Jurkat, Clone E6-1 (cell line): ENCODE measurements at regions not wholly inside any gene's neighbourhood (a gene's known extent, or its start where the extent isn't known, plus 50 kb on each side); places are given as distances from the start of the nearest gene placed in this dataset.
"Not testable (repeated sequence)": the region's sequence is repeated elsewhere in the genome, so short reads cannot be mapped to it uniquely, and the experiment has no call there.

Source experiments
- DNase-seq: peaks from one replicate; pipeline ENCODE4 v3.0.0-alpha.2; 2011; ENCODE audit warnings: low read depth, low spot score
- H3K4me3 ChIP-seq: 2 replicates; pipeline ENCODE4 v1.5.1; 2011; ENCODE audit warnings: mild to moderate bottlenecking, low read length, control low read depth, moderate library complexity

- DNase-seq: no peak
- H3K4me3 ChIP-seq: no peak overlapping the region
These were observed 60.4 kb upstream of the PDHA2 start for GRCh38 chr4:95779447-95779846.

- no peak overlapping the region for H3K4me3 ChIP-seq
- DNase-seq: no peak
These were observed 61.2 kb upstream of the PDHA2 start for GRCh38 chr4:95778666-95779065.

DNA sequence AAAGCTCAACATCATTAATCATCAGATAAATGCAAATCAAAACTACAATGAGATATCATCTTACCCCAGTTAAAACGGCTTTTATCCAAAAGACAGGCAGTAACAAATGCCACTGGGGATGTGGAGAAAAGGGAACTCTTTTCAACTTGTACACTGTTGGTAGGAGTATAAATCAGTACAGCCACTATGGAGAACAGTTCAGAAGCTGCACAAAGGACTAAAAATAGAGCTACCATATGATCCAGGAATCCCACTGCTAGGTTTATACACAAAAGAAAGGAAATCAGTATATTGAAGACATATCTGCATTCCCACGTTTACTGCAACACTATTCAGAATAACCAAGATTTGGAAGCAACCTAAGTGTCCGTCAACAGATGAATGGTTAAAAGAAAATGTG is 69.3 kb upstream of the PDHA2 start:
- not testable (repeated sequence) for H3K4me3 ChIP-seq, DNase-seq

DNA sequence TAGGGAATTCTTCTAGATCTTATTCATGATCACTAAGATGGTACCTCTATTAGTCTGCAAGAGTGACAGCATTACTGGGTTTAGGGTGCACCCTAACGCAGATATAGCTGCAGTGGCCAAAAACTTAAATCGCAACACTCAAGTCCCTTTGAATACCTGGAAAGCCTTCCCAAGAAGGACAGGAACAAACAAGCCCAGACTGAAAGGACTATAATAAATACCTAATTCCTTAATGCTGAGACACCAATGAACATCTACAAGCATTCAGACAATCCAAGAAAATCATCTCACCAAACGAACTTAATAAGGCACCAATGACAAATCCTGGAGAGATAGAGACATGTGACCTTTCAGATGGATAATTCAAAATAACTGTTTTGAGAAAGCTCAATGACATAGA is 74.9 kb upstream of the PDHA2 start:
- DNase-seq: no peak
- no peak overlapping the region for H3K4me3 ChIP-seq

DNA sequence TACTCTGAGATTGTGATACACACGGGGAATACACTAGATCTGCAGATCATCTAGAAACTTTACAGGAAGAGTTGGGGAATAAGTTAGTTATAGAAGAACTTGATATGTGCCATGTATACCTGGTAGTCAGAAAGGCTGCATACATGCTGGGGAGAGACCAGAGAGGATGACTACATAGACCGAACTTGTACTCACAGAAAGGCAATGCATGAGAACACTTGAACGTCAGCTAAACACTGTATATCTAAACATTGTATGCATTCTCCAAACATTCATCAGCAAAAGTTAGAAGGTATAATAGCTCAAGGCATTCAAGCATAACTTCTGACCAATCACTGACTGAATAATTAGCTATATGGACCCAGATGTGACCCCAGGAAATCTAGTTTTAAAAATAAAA is 78.0 kb upstream of the PDHA2 start:
- no peak overlapping the region for H3K4me3 ChIP-seq
- DNase-seq: no peak

DNA sequence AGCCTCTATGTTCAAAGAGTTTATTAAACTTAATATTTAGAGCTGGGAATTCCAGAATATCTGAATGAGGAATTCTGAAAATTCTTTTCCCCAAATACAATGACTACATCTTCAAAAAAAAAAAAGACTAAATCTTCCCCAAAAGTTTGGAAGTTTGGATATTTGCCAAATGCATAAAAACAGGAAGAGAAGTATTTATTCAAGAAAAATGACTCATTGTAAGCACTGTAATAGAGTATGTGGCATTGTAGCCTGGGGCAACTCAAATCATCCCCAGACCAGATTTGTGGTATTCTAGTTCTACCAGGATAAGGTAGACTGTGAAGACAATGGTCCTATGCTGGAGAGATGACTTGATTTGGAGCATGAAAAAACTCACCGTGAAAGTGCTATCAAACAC is 78.5 kb upstream of the PDHA2 start:
- no peak overlapping the region for H3K4me3 ChIP-seq
- no peak for DNase-seq

DNA sequence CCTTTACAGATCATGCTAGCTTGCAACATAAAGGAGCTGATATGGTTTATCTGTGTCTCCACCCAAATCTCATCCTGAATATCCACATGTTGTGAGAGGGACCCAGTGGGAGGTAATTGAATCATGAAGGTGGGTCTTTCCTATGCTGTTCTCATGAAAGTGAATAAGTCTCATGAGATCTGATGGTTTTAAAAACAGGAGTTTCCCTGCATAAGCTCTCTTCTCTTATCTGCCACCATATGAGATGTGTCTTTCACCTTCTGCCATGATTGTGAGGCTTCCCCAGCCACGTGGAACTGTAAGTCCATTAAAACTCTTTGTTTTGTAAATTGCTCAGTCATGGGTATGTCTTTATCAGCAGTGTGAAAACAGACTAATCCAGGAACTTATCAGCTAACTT is 79.2 kb upstream of the PDHA2 start:
- DNase-seq: not testable (repeated sequence)

GRCh38 chr4:95758001-95758400 is 81.9 kb upstream of the PDHA2 start:
- H3K4me3 ChIP-seq: no peak overlapping the region
- no peak for DNase-seq

More for the DNA sequence above, 79.2 kb upstream of the PDHA2 start:
- H3K4me3 ChIP-seq: not testable (repeated sequence)

- H3K4me3 ChIP-seq: no peak overlapping the region
- DNase-seq: no peak
These were observed 85.2 kb upstream of the PDHA2 start for GRCh38 chr4:95754667-95755066.

GRCh38 chr4:95749204-95749603 is 90.7 kb upstream of the PDHA2 start:
- H3K4me3 ChIP-seq: no peak overlapping the region
- DNase-seq: no peak

DNA sequence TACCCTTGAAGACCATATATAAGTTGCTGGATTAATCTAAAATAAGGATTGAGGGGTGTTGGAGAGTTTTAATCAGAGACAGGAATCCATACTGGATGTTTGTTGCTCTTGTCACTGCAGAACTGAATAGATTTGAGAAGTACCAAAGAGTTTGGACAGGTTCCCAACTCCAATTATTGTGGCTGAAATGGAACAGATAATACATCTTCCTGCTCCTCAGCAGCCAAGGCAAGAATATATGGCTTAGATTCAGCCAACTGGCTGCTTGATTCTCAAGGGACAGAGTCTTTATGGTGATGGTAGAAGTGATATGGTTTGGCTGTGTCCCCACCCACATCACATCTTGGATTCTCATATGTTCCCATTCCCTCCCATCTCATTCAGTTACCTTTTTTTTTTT is 97.0 kb upstream of the PDHA2 start:
- no peak for DNase-seq
- H3K4me3 ChIP-seq: no peak overlapping the region

DNA sequence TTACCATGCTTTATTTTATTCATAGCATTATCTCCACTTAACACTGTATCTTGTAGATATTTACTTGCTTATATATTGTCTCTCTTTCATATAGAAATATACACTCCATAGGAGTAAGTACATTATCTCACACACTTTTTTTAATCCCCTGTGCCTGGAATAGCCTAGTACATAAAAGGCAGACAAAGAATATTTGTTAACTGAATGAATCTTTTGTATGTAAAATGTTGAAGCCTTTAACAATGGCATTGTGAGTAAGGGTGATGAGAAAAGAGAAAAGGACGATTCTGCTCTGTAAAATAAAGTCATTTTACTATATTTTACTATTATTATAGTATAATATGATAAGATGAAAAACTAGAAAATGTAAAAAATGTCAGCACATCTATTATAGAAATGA is 97.7 kb upstream of the PDHA2 start:
- no peak overlapping the region for H3K4me3 ChIP-seq
- no peak for DNase-seq

DNA sequence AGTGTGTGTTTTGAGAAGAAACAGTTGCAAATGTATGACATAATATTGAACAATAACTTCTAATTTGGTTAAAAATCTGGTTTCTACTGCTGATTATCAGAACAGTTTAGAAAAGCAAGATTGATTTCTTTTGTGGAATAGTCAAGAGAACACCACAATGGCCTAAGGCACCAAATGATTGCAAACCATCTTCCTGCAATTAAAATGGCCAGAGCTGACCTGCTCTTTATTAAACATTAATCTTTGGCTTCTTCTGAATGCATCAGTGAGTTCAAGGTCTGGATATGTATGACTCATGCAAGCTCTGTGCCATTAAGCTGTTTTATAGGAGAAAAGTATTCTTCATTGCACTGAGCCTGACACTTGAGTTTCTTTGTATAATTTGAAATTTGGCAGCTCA is 107.8 kb upstream of the PDHA2 start:
- H3K4me3 ChIP-seq: no peak overlapping the region
- no peak for DNase-seq

GRCh38 chr4:95729596-95729995 is 110.3 kb upstream of the PDHA2 start:
- no peak overlapping the region for H3K4me3 ChIP-seq
- DNase-seq: no peak

DNA sequence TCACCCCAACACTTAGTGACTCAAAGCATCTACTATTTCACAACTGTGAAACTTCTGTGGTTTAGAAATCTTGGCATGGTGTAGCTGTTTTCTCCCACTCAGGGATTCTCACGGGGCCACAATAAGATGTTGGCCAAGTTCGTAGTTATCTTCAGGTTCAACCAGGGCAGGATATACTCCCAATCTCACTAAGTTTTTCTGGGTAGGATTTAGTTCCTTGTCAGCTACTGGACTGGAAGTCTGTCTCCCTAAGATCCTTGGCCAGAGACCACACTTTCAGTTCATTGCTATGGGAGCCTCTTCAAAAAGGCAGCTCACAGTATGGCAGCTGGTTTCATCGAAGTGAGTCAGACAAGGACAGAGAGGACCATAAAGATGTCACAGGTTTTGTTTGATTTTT is 111.7 kb upstream of the PDHA2 start:
- H3K4me3 ChIP-seq: no peak overlapping the region
- no peak for DNase-seq

DNA sequence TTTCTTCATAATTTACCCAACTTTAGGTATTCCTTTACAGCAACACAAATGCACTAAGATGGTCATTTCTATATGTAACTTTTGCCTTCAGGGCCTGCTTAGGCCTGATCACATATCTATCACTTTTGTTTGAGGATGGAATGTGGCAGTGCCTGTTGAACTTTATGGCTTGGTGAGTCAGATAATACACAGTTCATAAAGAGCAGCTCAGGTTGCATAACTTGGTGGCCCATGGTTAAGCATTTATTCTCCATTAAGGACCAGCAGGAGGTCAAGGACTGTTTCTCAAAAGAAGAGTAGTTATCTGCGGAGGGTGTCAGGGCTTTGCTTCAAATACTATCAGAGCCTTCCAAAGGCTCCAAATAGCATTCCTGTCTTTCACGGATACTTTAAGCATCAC is 124.1 kb upstream of the PDHA2 start:
- DNase-seq: no peak
- H3K4me3 ChIP-seq: no peak overlapping the region

- DNase-seq: no peak
- no peak overlapping the region for H3K4me3 ChIP-seq
These were observed 125.3 kb upstream of the PDHA2 start for GRCh38 chr4:95714571-95714970.

GRCh38 chr4:95705323-95705722 is 134.6 kb upstream of the PDHA2 start:
- H3K4me3 ChIP-seq: no peak overlapping the region
- DNase-seq: no peak

- no peak for DNase-seq
- no peak overlapping the region for H3K4me3 ChIP-seq
These were observed 138.3 kb upstream of the PDHA2 start for GRCh38 chr4:95701500-95702170.

GRCh38 chr4:95694411-95694810 is 145.5 kb upstream of the PDHA2 start:
- no peak overlapping the region for H3K4me3 ChIP-seq
- DNase-seq: no peak

GRCh38 chr4:95693594-95693993 is 144.8 kb upstream of the UNC5C start:
- peak; percentile 31 for DNase-seq
- no peak overlapping the region for H3K4me3 ChIP-seq

- no peak for DNase-seq
- no peak overlapping the region for H3K4me3 ChIP-seq
These were observed 127.4 kb upstream of the UNC5C start for GRCh38 chr4:95676190-95676589.
